ENCODE measurements at regions not wholly inside any gene's neighbourhood (a gene's known extent, or its start where the extent isn't known, plus 50 kb on each side); places are given as distances from the start of the nearest gene placed in this dataset.

DNA sequence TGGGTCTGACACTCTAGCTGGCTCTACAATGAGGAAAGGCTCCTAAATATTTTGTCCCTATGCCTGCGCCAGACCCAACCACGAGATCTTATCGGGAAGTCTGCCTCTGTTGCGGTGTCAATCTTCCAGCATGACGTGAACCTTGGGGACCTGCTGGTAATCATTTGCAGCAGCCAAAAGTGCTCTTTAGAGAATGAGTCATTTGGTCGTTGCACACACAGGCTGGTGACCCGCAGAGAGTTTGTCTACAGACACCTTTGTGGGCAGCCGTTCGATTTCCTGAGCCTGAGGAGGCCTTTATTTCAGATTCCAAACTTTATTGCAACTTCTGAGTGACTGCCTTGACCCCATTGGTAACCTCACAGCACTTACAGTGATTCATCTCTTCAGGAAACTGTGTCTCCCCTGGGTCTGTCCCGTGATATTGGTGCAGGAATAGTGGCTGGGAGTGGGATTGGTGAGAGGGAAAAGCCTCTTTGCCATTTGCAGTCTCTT is 326.1 kb downstream of the NSG2 start:
- POLR2A ChIA-PET: no interaction called here
- no peaks in the 10 kb centered on the region for H3K79me2 ChIP-seq (ENCODE audit: control insufficient read depth, insufficient read depth, low read length)
- no peak for DNase-seq (ENCODE audit: low read depth, low spot score)
- intact Hi-C loops (cut with micrococcal nuclease; ENCODE audit: unreplicated experiment) (no loop called here), in situ Hi-C loops (cut with MboI) (no loop called here)
- no peak overlapping the region for H3K4me3 ChIP-seq
- FAIRE-seq: no peak
- H3K4me2 ChIP-seq (ENCODE audit: control insufficient read depth, insufficient read depth): no peak overlapping the region
- H3K27me3 ChIP-seq (replicated peaks in 1 of 2; ENCODE audit: control insufficient read depth in 2 of 2, insufficient read depth in 2 of 2, low read length in 1 of 2): no peaks in the 10 kb centered on the region; a peak in 2 of 4 replicates
- ATAC-seq: no peak
- H3K27ac ChIP-seq (ENCODE audit: control insufficient read depth, insufficient read depth): no peak overlapping the region
- no TSS peak for BruUV-seq (replicated peaks)
- H3K36me3 ChIP-seq (ENCODE audit: control insufficient read depth in 2 of 2, insufficient read depth in 2 of 2, low read length in 1 of 2): no peaks in the 10 kb centered on the region
- no peaks in the 10 kb centered on the region for H3K4me1 ChIP-seq (ENCODE audit: control insufficient read depth, insufficient read depth, low read length)
- no peaks in the 10 kb centered on the region for H4K20me1 ChIP-seq (ENCODE audit: control insufficient read depth, insufficient read depth)
- H3K9me3 ChIP-seq (replicated peaks; ENCODE audit: control insufficient read depth, insufficient read depth, low read length): no peaks in the 10 kb centered on the region
- CTCF ChIA-PET: no interaction called here
- H3K9ac ChIP-seq (ENCODE audit: control insufficient read depth, insufficient read depth, low read length): no peak overlapping the region
- RAD21 ChIA-PET (ENCODE audit: unreplicated experiment): no interaction called here
- WGBS (ENCODE audit: insufficient coverage, insufficient replicate concordance, low lambda C conversion rate, missing lambda C conversion rate): 11% methylated on average over 10 of the region's 10 CpGs
- no peak overlapping the region for H2AFZ ChIP-seq (ENCODE audit: control insufficient read depth, low read depth, low read length)
- SMC1A ChIA-PET (ENCODE audit: uncharacterized antibody, unreplicated experiment): no interaction called here
- no peak for TF ChIP-seq WRNIP1 (IDR thresholded peaks at IDR 0.05; ENCODE audit: borderline replicate concordance, low read depth, low read length)
- TF ChIP-seq HCFC1 (IDR thresholded peaks at IDR 0.05; ENCODE audit: low read length): no peak
- no peak for TF ChIP-seq KDM1A (IDR thresholded peaks at IDR 0.05; ENCODE audit: borderline replicate concordance)
- TF ChIP-seq, protein P1, sequence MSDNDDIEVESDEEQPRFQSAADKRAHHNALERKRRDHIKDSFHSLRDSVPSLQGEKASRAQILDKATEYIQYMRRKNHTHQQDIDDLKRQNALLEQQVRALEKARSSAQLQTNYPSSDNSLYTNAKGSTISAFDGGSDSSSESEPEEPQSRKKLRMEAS (IDR thresholded peaks at IDR 0.05; ENCODE audit: low read depth, low read length): no peak
- no peak for TF ChIP-seq NFYA (IDR thresholded peaks at IDR 0.05; ENCODE audit: borderline replicate concordance, low read depth, low read length)
- TF ChIP-seq, protein P2, sequence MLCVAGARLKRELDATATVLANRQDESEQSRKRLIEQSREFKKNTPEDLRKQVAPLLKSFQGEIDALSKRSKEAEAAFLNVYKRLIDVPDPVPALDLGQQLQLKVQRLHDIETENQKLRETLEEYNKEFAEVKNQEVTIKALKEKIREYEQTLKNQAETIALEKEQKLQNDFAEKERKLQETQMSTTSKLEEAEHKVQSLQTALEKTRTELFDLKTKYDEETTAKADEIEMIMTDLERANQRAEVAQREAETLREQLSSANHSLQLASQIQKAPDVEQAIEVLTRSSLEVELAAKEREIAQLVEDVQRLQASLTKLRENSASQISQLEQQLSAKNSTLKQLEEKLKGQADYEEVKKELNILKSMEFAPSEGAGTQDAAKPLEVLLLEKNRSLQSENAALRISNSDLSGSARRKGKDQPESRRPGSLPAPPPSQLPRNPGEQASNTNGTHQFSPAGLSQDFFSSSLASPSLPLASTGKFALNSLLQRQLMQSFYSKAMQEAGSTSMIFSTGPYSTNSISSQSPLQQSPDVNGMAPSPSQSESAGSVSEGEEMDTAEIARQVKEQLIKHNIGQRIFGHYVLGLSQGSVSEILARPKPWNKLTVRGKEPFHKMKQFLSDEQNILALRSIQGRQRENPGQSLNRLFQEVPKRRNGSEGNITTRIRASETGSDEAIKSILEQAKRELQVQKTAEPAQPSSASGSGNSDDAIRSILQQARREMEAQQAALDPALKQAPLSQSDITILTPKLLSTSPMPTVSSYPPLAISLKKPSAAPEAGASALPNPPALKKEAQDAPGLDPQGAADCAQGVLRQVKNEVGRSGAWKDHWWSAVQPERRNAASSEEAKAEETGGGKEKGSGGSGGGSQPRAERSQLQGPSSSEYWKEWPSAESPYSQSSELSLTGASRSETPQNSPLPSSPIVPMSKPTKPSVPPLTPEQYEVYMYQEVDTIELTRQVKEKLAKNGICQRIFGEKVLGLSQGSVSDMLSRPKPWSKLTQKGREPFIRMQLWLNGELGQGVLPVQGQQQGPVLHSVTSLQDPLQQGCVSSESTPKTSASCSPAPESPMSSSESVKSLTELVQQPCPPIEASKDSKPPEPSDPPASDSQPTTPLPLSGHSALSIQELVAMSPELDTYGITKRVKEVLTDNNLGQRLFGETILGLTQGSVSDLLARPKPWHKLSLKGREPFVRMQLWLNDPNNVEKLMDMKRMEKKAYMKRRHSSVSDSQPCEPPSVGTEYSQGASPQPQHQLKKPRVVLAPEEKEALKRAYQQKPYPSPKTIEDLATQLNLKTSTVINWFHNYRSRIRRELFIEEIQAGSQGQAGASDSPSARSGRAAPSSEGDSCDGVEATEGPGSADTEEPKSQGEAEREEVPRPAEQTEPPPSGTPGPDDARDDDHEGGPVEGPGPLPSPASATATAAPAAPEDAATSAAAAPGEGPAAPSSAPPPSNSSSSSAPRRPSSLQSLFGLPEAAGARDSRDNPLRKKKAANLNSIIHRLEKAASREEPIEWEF (IDR thresholded peaks at IDR 0.05; ENCODE audit: insufficient replicate concordance, low read depth, low read length): no peak
- no peak for TF ChIP-seq MEF2A (IDR thresholded peaks at IDR 0.05; ENCODE audit: insufficient read depth, low read depth, low read length)
- no peak for TF ChIP-seq MEF2B (IDR thresholded peaks at IDR 0.05; ENCODE audit: partially characterized antibody, poor library complexity, severe bottlenecking)
- no peak for TF ChIP-seq IRF4 (IDR thresholded peaks at IDR 0.05; ENCODE audit: low read depth, low read length)
- no peak for TF ChIP-seq GABPA (IDR thresholded peaks at IDR 0.05; ENCODE audit: low read depth)
- TF ChIP-seq, protein P3, sequence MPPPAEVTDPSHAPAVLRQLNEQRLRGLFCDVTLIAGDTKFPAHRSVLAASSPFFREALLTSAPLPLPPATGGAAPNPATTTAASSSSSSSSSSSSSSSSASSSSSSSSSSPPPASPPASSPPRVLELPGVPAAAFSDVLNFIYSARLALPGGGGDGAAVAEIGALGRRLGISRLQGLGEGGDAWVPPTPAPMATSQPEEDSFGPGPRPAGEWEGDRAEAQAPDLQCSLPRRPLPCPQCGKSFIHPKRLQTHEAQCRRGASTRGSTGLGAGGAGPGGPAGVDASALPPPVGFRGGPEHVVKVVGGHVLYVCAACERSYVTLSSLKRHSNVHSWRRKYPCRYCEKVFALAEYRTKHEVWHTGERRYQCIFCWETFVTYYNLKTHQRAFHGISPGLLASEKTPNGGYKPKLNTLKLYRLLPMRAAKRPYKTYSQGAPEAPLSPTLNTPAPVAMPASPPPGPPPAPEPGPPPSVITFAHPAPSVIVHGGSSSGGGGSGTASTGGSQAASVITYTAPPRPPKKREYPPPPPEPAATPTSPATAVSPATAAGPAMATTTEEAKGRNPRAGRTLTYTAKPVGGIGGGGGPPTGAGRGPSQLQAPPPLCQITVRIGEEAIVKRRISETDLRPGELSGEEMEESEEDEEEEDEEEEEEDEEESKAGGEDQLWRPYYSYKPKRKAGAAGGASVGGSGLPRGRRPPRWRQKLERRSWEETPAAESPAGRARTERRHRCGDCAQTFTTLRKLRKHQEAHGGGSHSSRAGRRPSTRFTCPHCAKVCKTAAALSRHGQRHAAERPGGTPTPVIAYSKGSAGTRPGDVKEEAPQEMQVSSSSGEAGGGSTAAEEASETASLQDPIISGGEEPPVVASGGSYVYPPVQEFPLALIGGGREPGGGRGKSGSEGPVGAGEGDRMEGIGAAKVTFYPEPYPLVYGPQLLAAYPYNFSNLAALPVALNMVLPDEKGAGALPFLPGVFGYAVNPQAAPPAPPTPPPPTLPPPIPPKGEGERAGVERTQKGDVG (CRISPR knock-in tag; IDR thresholded peaks at IDR 0.05): no peak
- no peak for TF ChIP-seq HDAC6 (IDR thresholded peaks at IDR 0.05; ENCODE audit: unreplicated experiment)
- TF ChIP-seq EGR1 (IDR thresholded peaks at IDR 0.05; ENCODE audit: borderline replicate concordance in 1 of 2, low read depth in 2 of 2, low read length in 2 of 2): no peak
- no peak for TF ChIP-seq ETV6 (conservative IDR thresholded peaks at IDR 0.05 in 1 of 2, IDR thresholded peaks at IDR 0.05 in 1 of 2; ENCODE audit: borderline replicate concordance in 1 of 2, low read depth in 1 of 2)
- TF ChIP-seq, protein P4, sequence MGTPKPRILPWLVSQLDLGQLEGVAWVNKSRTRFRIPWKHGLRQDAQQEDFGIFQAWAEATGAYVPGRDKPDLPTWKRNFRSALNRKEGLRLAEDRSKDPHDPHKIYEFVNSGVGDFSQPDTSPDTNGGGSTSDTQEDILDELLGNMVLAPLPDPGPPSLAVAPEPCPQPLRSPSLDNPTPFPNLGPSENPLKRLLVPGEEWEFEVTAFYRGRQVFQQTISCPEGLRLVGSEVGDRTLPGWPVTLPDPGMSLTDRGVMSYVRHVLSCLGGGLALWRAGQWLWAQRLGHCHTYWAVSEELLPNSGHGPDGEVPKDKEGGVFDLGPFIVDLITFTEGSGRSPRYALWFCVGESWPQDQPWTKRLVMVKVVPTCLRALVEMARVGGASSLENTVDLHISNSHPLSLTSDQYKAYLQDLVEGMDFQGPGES (IDR thresholded peaks at IDR 0.05): no peak

Measured in GM12878 (cell line).